ENCODE measurements at regions not wholly inside any gene's neighbourhood (a gene's known extent, or its start where the extent isn't known, plus 50 kb on each side); places are given as distances from the start of the nearest gene placed in this dataset.

- Histone ChIP-seq H3K4me1 (replicated peaks in 1 of 2) (no peaks in the 10 kb centered on the region), H3K27me3 (peaks cover 3% of the 10 kb centered on the region), H3K4me3 (no peak overlapping the region), H3K9me3 (replicated peaks in 1 of 3) (no peaks in the 10 kb centered on the region), H3K27ac (no peak overlapping the region), H3K36me3 (replicated peaks in 1 of 2) (no peaks in the 10 kb centered on the region)
- intact Hi-C loops (cut with DNase I) = no loop called here
- DNase-seq = no peak
- TF ChIP-seq, protein P1, sequence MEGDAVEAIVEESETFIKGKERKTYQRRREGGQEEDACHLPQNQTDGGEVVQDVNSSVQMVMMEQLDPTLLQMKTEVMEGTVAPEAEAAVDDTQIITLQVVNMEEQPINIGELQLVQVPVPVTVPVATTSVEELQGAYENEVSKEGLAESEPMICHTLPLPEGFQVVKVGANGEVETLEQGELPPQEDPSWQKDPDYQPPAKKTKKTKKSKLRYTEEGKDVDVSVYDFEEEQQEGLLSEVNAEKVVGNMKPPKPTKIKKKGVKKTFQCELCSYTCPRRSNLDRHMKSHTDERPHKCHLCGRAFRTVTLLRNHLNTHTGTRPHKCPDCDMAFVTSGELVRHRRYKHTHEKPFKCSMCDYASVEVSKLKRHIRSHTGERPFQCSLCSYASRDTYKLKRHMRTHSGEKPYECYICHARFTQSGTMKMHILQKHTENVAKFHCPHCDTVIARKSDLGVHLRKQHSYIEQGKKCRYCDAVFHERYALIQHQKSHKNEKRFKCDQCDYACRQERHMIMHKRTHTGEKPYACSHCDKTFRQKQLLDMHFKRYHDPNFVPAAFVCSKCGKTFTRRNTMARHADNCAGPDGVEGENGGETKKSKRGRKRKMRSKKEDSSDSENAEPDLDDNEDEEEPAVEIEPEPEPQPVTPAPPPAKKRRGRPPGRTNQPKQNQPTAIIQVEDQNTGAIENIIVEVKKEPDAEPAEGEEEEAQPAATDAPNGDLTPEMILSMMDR (IDR thresholded peaks at IDR 0.05) = no peak
- TF ChIP-seq POLR2A (IDR thresholded peaks at IDR 0.05) = no peak
These were observed 497.4 kb upstream of the FAM47C start for GRCh38 chrX:36510736-36511135.

DNA sequence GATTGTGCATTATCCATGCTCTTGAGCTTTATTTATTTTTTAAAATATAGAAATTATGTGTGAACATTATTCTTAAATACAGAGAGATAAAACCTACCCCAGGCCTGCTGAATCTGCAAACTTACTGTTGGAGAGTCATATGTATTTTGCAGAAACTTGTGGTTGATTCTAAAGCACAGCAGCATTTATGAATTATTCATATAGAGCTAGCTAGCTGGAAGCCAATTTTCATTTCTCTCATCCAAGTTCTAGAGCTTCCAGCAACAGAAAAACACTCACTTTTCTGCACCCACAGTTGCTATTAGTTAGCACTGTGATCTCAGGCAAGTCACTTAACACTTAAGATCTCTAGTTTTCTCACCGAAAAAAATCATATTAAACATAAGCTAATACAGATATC lies 479.5 kb upstream of the FAM47C start:
- H3K4me1 ChIP-seq (replicated peaks in 1 of 2) = no peaks in the 10 kb centered on the region
- TF ChIP-seq POLR2A (IDR thresholded peaks at IDR 0.05) = no peak
- TF ChIP-seq, protein P1 (IDR thresholded peaks at IDR 0.05) = no peak
- H3K9me3 ChIP-seq (replicated peaks in 1 of 3) = no peaks in the 10 kb centered on the region
- 57 to 87% (median 63%) methylated on average over 1 of the region's 1 CpG for WGBS, 4 donors
- no peak overlapping the region for H3K27ac ChIP-seq
- H3K36me3 ChIP-seq (replicated peaks in 1 of 2) = no peaks in the 10 kb centered on the region
- no peak for DNase-seq
- H3K27me3 ChIP-seq = no peaks in the 10 kb centered on the region
- H3K4me3 ChIP-seq = no peak overlapping the region
- intact Hi-C loops (cut with DNase I) = no loop called here

DNA sequence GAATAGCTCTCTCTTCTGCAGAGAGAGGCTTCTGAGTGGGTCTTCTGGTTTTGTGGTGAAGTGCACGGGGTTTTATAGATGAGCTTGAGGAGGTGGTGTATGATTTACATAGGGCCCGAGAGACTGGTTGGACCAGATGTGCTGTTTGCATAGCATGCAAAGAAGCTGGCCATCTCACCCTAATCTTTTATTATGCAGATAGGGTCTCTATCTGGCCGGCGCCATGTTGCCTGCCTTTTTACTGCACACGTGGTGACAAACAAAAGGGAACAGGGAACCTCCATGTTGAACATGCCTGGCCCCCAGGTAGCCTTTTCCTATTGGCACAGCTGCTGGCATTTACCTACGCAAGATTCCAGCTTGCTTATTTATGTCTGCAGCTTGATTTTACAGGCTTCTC lies 473.3 kb upstream of the FAM47C start:
- no peaks in the 10 kb centered on the region for H3K36me3 ChIP-seq (replicated peaks in 1 of 2)
- H3K4me3 ChIP-seq = no peak overlapping the region
- intact Hi-C loops (cut with DNase I) = no loop called here
- no peak for DNase-seq
- no peak overlapping the region for H3K27ac ChIP-seq
- no peaks in the 10 kb centered on the region for H3K9me3 ChIP-seq (replicated peaks in 1 of 3)
- WGBS, 4 donors = 53 to 86% (median 76%) methylated on average over 4 to 6 of the region's 6 CpGs
- no peak for TF ChIP-seq POLR2A (IDR thresholded peaks at IDR 0.05)
- TF ChIP-seq, protein P1 (IDR thresholded peaks at IDR 0.05) = no peak
- no peaks in the 10 kb centered on the region for H3K4me1 ChIP-seq (replicated peaks in 1 of 2)
- peaks cover 3% of the 10 kb centered on the region for H3K27me3 ChIP-seq

DNA sequence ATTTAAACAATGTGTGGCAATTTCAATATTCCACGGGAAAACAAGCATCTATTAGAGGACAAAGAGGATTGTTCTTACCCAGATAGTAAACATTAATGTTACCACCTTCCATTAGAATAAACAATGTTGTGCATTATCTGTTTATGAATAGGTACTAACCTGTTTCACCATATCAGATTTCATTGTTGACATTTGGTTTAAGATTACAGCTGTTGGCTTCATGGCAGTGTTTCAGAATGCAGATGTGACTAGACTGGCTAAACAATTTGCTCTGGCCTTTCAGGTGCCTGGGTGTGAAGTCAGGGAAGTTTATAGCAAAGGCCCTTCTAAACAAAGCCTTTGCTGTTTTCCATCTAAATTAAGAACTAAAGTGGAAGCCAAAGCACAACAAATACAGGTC lies 464.7 kb upstream of the FAM47C start:
- 39 to 64% (median 55%) methylated on average over 1 of the region's 1 CpG for WGBS, 4 donors
- Histone ChIP-seq H3K27me3 (no peaks in the 10 kb centered on the region), H3K4me3 (no peak overlapping the region), H3K4me1 (replicated peaks in 1 of 2) (no peaks in the 10 kb centered on the region), H3K36me3 (replicated peaks in 1 of 2) (no peaks in the 10 kb centered on the region), H3K27ac (no peak overlapping the region), H3K9me3 (replicated peaks in 1 of 3) (no peaks in the 10 kb centered on the region)
- intact Hi-C loops (cut with DNase I) = no loop called here
- no peak for DNase-seq
- TF ChIP-seq, protein P1 (IDR thresholded peaks at IDR 0.05) = no peak
- no peak for TF ChIP-seq POLR2A (IDR thresholded peaks at IDR 0.05)

Data from adrenal gland (tissue), 9 donors.